PC-9 (cell line): ENCODE measurements at regions not wholly inside any gene's neighbourhood (a gene's known extent, or its start where the extent isn't known, plus 50 kb on each side); places are given as distances from the start of the nearest gene placed in this dataset.

Experiments
- CTCF ChIP-seq: fragments of 200-600 bp; sonication (generic); conservative IDR thresholded peaks from 2 replicates; pipeline ENCODE4 v1.6.1; 2017; ENCODE audit warnings: mixed run types, antibody characterized with exemption, mild to moderate bottlenecking, moderate library complexity
- EZH2 ChIP-seq: fragments of 200-600 bp; sonication (generic); IDR thresholded peaks from 2 replicates; pipeline ENCODE4 v1.8.0; 2017; ENCODE audit warnings: antibody characterized with exemption, low read depth

GRCh38 chr16:29230671-29231096, 175.8 kb downstream of the NPIPB11 start:
- TF ChIP-seq CTCF (no peak), EZH2 (no peak)
